Muscle of leg (tissue), 3 donors: ENCODE measurements at regions not wholly inside any gene's neighbourhood (a gene's known extent, or its start where the extent isn't known, plus 50 kb on each side); places are given as distances from the start of the nearest gene placed in this dataset.

Experiments
- DNase-seq: peaks from one replicate; pipeline ENCODE4 v3.0.0; 2013
- H3K27ac ChIP-seq: one replicate; pipeline ENCODE4 v1.5.1; 2013; ENCODE audit warnings: mild to moderate bottlenecking, low read length, control low read depth
- H3K27me3 ChIP-seq: one replicate; pipeline ENCODE4 v1.6.1; 2013; ENCODE audit warnings: low read length; ENCODE audit not compliant: control insufficient read depth, insufficient read depth
- H3K36me3 ChIP-seq: one replicate; pipeline ENCODE4 v1.6.1; 2013; ENCODE audit warnings: low read length; ENCODE audit not compliant: control insufficient read depth, insufficient read depth
- H3K4me1 ChIP-seq: one replicate; pipeline ENCODE4 v1.6.1; 2013; ENCODE audit warnings: low read length; ENCODE audit not compliant: control insufficient read depth, insufficient read depth
- H3K4me3 ChIP-seq: one replicate; pipeline ENCODE4 v1.5.1; 2013; ENCODE audit warnings: low read length, control low read depth
- H3K9me3 ChIP-seq: replicated peaks from 2 replicates; pipeline ENCODE4 v1.6.1; 2013; ENCODE audit warnings: low read depth, low read length; ENCODE audit not compliant: control insufficient read depth
- WGBS: methylation state at CpG from one replicate; pipeline ENCODE4 v1.1.5; 2013; ENCODE audit warnings: missing lambda C conversion rate; ENCODE audit not compliant: insufficient coverage; 5-methylcytosine and 5-hydroxymethylcytosine counted together

GRCh38 chr20:62535282-62535811 is 59.6 kb upstream of the GATA5 start:
- WGBS, result 55% methylated on average over 8 of the region's 11 CpGs
- DNase-seq, result no peak
- H3K4me1 ChIP-seq, result peaks cover 82% of the 10 kb centered on the region
- peak overlapping the region; percentile 91 for H3K27ac ChIP-seq
- no peak overlapping the region for H3K4me3 ChIP-seq
- H3K9me3 ChIP-seq, result no peaks in the 10 kb centered on the region
- no peaks in the 10 kb centered on the region for H3K36me3 ChIP-seq
- peaks cover 6% of the 10 kb centered on the region for H3K27me3 ChIP-seq

GRCh38 chr20:62535964-62536363 is 60.2 kb upstream of the GATA5 start:
- 71% methylated on average over 9 of the region's 12 CpGs for WGBS
- H3K4me3 ChIP-seq, result no peak overlapping the region
- peaks cover 82% of the 10 kb centered on the region for H3K4me1 ChIP-seq
- peak; percentile 76 for DNase-seq
- no peaks in the 10 kb centered on the region for H3K36me3 ChIP-seq
- H3K27ac ChIP-seq, result peak overlapping the region; percentile 91
- peaks cover 9% of the 10 kb centered on the region for H3K27me3 ChIP-seq
- H3K9me3 ChIP-seq, result no peaks in the 10 kb centered on the region

- DNase-seq, result peak; percentile 55
- 32% methylated on average over 14 of the region's 16 CpGs for WGBS
- Histone ChIP-seq H3K4me1 (peaks cover 81% of the 10 kb centered on the region), H3K9me3 (no peaks in the 10 kb centered on the region), H3K27me3 (peaks cover 15% of the 10 kb centered on the region), H3K27ac (peak overlapping the region; percentile 91), H3K36me3 (no peaks in the 10 kb centered on the region), H3K4me3 (no peak overlapping the region)
These were observed 61.1 kb upstream of the GATA5 start for GRCh38 chr20:62536871-62537401.

GRCh38 chr20:62537649-62538292 is 62.0 kb upstream of the GATA5 start:
- WGBS, result 83% methylated on average over 27 of the region's 28 CpGs
- Histone ChIP-seq H3K9me3 (no peaks in the 10 kb centered on the region), H3K36me3 (no peaks in the 10 kb centered on the region), H3K27me3 (peaks cover 15% of the 10 kb centered on the region), H3K4me1 (peaks cover 82% of the 10 kb centered on the region), H3K4me3 (no peak overlapping the region), H3K27ac (peak overlapping the region; percentile 91)
- no peak for DNase-seq

GRCh38 chr20:62539198-62540045 is 63.6 kb upstream of the GATA5 start:
- WGBS, result 12% methylated on average over 19 of the region's 25 CpGs
- Histone ChIP-seq H3K4me3 (no peak overlapping the region), H3K27me3 (peaks cover 17% of the 10 kb centered on the region), H3K9me3 (no peaks in the 10 kb centered on the region), H3K36me3 (no peaks in the 10 kb centered on the region), H3K4me1 (peaks cover 80% of the 10 kb centered on the region), H3K27ac (peak overlapping the region; percentile 67)
- peak; percentile 55 for DNase-seq

GRCh38 chr20:62540504-62540903 is 64.7 kb upstream of the GATA5 start:
- Histone ChIP-seq H3K27me3 (peaks cover 17% of the 10 kb centered on the region), H3K4me1 (peaks cover 69% of the 10 kb centered on the region), H3K4me3 (no peak overlapping the region), H3K27ac (no peak overlapping the region), H3K36me3 (peaks cover 10% of the 10 kb centered on the region), H3K9me3 (no peaks in the 10 kb centered on the region)
- WGBS, result 86% methylated on average over 11 of the region's 14 CpGs
- DNase-seq, result no peak

- peaks cover 55% of the 10 kb centered on the region for H3K4me1 ChIP-seq
- H3K27me3 ChIP-seq, result peaks cover 19% of the 10 kb centered on the region
- no peak for DNase-seq
- WGBS, result 33% methylated on average over 10 of the region's 14 CpGs
- H3K27ac ChIP-seq, result no peak overlapping the region
- no peaks in the 10 kb centered on the region for H3K9me3 ChIP-seq
- H3K36me3 ChIP-seq, result peaks cover 20% of the 10 kb centered on the region
- H3K4me3 ChIP-seq, result no peak overlapping the region
These were observed 67.1 kb upstream of the GATA5 start for GRCh38 chr20:62542862-62543261.

GRCh38 chr20:62543470-62544302 is 67.9 kb upstream of the GATA5 start:
- DNase-seq, result no peak
- no peak overlapping the region for H3K27ac ChIP-seq
- peaks cover 54% of the 10 kb centered on the region for H3K4me1 ChIP-seq
- 63% methylated on average over 20 of the region's 27 CpGs for WGBS
- H3K4me3 ChIP-seq, result no peak overlapping the region
- H3K36me3 ChIP-seq, result peaks cover 20% of the 10 kb centered on the region
- no peaks in the 10 kb centered on the region for H3K9me3 ChIP-seq
- H3K27me3 ChIP-seq, result peaks cover 19% of the 10 kb centered on the region

- Histone ChIP-seq H3K36me3 (peaks cover 20% of the 10 kb centered on the region), H3K4me3 (no peak overlapping the region), H3K27ac (no peak overlapping the region), H3K4me1 (peaks cover 55% of the 10 kb centered on the region), H3K27me3 (peaks cover 28% of the 10 kb centered on the region), H3K9me3 (no peaks in the 10 kb centered on the region)
- DNase-seq, result no peak
- WGBS, result 82% methylated on average over 4 of the region's 9 CpGs
These were observed 68.8 kb upstream of the GATA5 start for GRCh38 chr20:62544505-62545055.
